ENCODE measurements at regions not wholly inside any gene's neighbourhood (a gene's known extent, or its start where the extent isn't known, plus 50 kb on each side); places are given as distances from the start of the nearest gene placed in this dataset.

DNA sequence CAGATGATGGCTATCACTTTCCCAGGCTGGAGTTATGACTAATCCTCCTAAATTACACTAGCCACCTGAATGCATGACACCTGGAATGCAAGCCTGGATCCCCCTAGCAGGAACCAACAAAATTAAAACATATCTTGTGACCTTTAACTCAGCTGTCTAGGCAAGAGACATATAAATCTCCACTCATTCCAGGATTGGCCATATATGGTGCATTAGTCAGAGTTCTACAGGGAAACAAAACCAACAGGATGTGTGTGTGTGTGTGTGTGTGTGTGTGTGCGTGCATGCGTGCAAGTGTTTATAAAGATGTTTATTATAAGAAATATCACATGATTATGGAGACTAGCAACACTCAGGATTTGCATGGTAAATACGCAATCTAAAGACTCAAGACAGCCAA, 212.8 kb downstream of the KIF21A start:
- FAIRE-seq: no peak
- Histone ChIP-seq H3K27me3 (ENCODE audit: control insufficient read depth in 2 of 2, insufficient read depth in 2 of 2, low read length in 2 of 2) (no peaks in the 10 kb centered on the region), H3K4me3 (no peak overlapping the region), H3K79me2 (ENCODE audit: control insufficient read depth, insufficient read depth, low read length) (no peaks in the 10 kb centered on the region), H3K4me2 (ENCODE audit: insufficient read depth, low read length) (no peak overlapping the region), H2AFZ (ENCODE audit: low read depth, low read length) (no peak overlapping the region), H4K20me1 (replicated peaks; ENCODE audit: control insufficient read depth, insufficient read depth, low read length) (no peaks in the 10 kb centered on the region), H3K4me1 (replicated peaks in 1 of 2; ENCODE audit: control insufficient read depth in 2 of 2, insufficient read depth in 2 of 2, low read length in 2 of 2) (no peaks in the 10 kb centered on the region), H3K36me3 (ENCODE audit: control insufficient read depth, insufficient read depth, low read length) (no peaks in the 10 kb centered on the region), H3K9ac (ENCODE audit: insufficient read depth in 1 of 2, low read depth in 2 of 2, low read length in 2 of 2) (no peak overlapping the region), H3K9me1 (ENCODE audit: control insufficient read depth, insufficient read depth, low read length) (no peaks in the 10 kb centered on the region), H3K27ac (ENCODE audit: extremely low read depth, low read depth, low read length) (no peak overlapping the region), H3K9me3 (replicated peaks; ENCODE audit: control insufficient read depth, insufficient read depth, low read depth, low read length) (no peaks in the 10 kb centered on the region)
- 0% methylated on average over 3 of the region's 3 CpGs for WGBS (ENCODE audit: insufficient coverage, low coverage, missing lambda C conversion rate)
- intact Hi-C loops (cut with micrococcal nuclease) (no loop called here), in situ Hi-C loops (cut with MboI) (no loop called here)
- BruUV-seq (replicated peaks): no TSS peak
- ChIA-PET CTCF (ENCODE audit: low intra/inter-chr PET ratio) (no interaction called here), POLR2A (no interaction called here)
- DNase-seq (ENCODE audit: extremely low read depth in 1 of 4, low spot score in 3 of 4): no peak
- TF ChIP-seq RBM39 (optimal IDR thresholded peaks at IDR 0.05; ENCODE audit: low read depth, low read length) (no peak), STAT5B (CRISPR knock-in tag; IDR thresholded peaks at IDR 0.05) (no peak), MITF (IDR thresholded peaks at IDR 0.05) (no peak), ADNP (tag; IDR thresholded peaks at IDR 0.05) (no peak), CHAMP1 (IDR thresholded peaks at IDR 0.05) (no peak), EP300 (IDR thresholded peaks at IDR 0.05; ENCODE audit: low read length) (no peak)
- no peak for ATAC-seq

All from K562 (cell line).